Suprapubic skin (tissue), 4 donors: ENCODE measurements at regions not wholly inside any gene's neighbourhood (a gene's known extent, or its start where the extent isn't known, plus 50 kb on each side); places are given as distances from the start of the nearest gene placed in this dataset.

Experiments used
- DNase-seq, 2 donors: peaks; one replicate each; pipeline ENCODE4 v3.0.0-alpha.2; 2019; ENCODE audit warnings: low spot score in 2 of 2
- H3K27ac ChIP-seq: fragments of 200-600 bp; sonication (generic); one replicate; pipeline ENCODE4 v1.5.1; 2019
- H3K27me3 ChIP-seq: fragments of 200-600 bp; sonication (generic); one replicate; pipeline ENCODE4 v1.5.1; 2019
- H3K36me3 ChIP-seq: fragments of 200-600 bp; sonication (generic); one replicate; pipeline ENCODE4 v1.5.1; 2019
- H3K4me1 ChIP-seq: fragments of 200-600 bp; sonication (generic); one replicate; pipeline ENCODE4 v1.5.1; 2019
- H3K4me3 ChIP-seq: fragments of 200-600 bp; sonication (generic); one replicate; pipeline ENCODE4 v1.5.1; 2019; ENCODE audit warnings: mild to moderate bottlenecking
- H3K9me3 ChIP-seq: fragments of 200-600 bp; sonication (generic); one replicate; pipeline ENCODE4 v1.5.1; 2019
- CTCF ChIP-seq, 2 donors: fragments of 200-600 bp in 1 of 2; fragments of 450-650 bp in 1 of 2; sonication (generic) in 1 of 2; IDR thresholded peaks; one replicate each; pipeline ENCODE4 v1.5.1; 2016 to 2019; ENCODE audit warnings: antibody characterized with exemption in 2 of 2, mild to moderate bottlenecking in 1 of 2, moderate library complexity in 1 of 2
- EP300 ChIP-seq: sonication (generic); formaldehyde crosslinking; IDR thresholded peaks from one replicate; pipeline ENCODE4 v1.6.1; 2017; ENCODE audit warnings: antibody characterized with exemption
- POLR2A ChIP-seq, 2 donors: fragments of 450-650 bp; IDR thresholded peaks; one replicate each; pipeline ENCODE4 v1.6.1; 2017; ENCODE audit warnings: antibody characterized with exemption in 2 of 2, mild to moderate bottlenecking in 2 of 2, moderate library complexity in 2 of 2
- POLR2AphosphoS5 ChIP-seq, 3 donors: sonication (generic); formaldehyde crosslinking; IDR thresholded peaks; one replicate each; pipeline ENCODE4 v1.6.1; 2017; ENCODE audit warnings: antibody characterized with exemption in 3 of 3
- WGBS: methylation state at CpG from one replicate; pipeline ENCODE4 v1.1.5; 2018; 5-methylcytosine and 5-hydroxymethylcytosine counted together

- H3K4me1 ChIP-seq, result no peaks in the 10 kb centered on the region
- H3K4me3 ChIP-seq, result no peak overlapping the region
- H3K36me3 ChIP-seq, result no peaks in the 10 kb centered on the region
- 56% methylated on average over 2 of the region's 2 CpGs for WGBS
- no peak for DNase-seq
- H3K27ac ChIP-seq, result no peak overlapping the region
- H3K27me3 ChIP-seq, result no peaks in the 10 kb centered on the region
- TF ChIP-seq EP300 (no peak), CTCF (IDR thresholded peaks at IDR 0.05) (no peak), POLR2AphosphoS5 (IDR thresholded peaks at IDR 0.05) (no peak), POLR2A (IDR thresholded peaks at IDR 0.05) (no peak)
- H3K9me3 ChIP-seq, result no peaks in the 10 kb centered on the region
Observed at GRCh38 chr13:74986609-74987008, 495.4 kb downstream of the TBC1D4 start.

- Histone ChIP-seq H3K4me3 (no peak overlapping the region), H3K36me3 (no peaks in the 10 kb centered on the region), H3K9me3 (no peaks in the 10 kb centered on the region), H3K27me3 (no peaks in the 10 kb centered on the region), H3K4me1 (no peaks in the 10 kb centered on the region), H3K27ac (no peak overlapping the region)
- no peak for DNase-seq
- 55% methylated on average over 2 of the region's 2 CpGs for WGBS
- no peak for TF ChIP-seq POLR2A (IDR thresholded peaks at IDR 0.05)
- TF ChIP-seq CTCF (IDR thresholded peaks at IDR 0.05), result no peak
Observed at GRCh38 chr13:74979703-74980102, 502.3 kb downstream of the TBC1D4 start.

DNA sequence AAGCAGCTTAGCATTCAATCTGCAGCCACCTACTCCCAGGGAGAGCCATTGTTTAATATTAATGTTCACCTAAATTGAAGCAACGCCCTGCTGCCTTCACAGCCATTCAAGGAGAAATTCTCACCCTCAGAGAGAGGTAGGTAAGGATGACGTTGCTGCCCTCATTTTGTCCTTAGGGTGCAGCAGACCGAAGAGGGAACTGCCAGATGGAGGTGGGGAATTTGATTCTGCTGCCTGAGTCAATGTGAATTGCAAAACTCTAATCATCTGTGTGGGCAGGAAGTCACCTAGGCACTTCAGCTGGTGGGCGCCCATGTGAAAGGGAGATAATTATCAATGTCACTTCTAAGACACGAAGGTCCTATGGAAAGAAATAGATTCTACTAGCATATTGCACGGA lies 503.4 kb downstream of the TBC1D4 start:
- H3K27me3 ChIP-seq, result no peaks in the 10 kb centered on the region
- H3K4me1 ChIP-seq, result no peaks in the 10 kb centered on the region
- no peaks in the 10 kb centered on the region for H3K9me3 ChIP-seq
- no peak overlapping the region for H3K4me3 ChIP-seq
- no peaks in the 10 kb centered on the region for H3K36me3 ChIP-seq
- no peak for TF ChIP-seq EP300
- TF ChIP-seq POLR2A (IDR thresholded peaks at IDR 0.05), result no peak
- no peak for TF ChIP-seq POLR2AphosphoS5 (IDR thresholded peaks at IDR 0.05)
- no peak for TF ChIP-seq CTCF (IDR thresholded peaks at IDR 0.05)
- 71% methylated on average over 6 of the region's 6 CpGs for WGBS
- no peak overlapping the region for H3K27ac ChIP-seq
- DNase-seq, result no peak

DNA sequence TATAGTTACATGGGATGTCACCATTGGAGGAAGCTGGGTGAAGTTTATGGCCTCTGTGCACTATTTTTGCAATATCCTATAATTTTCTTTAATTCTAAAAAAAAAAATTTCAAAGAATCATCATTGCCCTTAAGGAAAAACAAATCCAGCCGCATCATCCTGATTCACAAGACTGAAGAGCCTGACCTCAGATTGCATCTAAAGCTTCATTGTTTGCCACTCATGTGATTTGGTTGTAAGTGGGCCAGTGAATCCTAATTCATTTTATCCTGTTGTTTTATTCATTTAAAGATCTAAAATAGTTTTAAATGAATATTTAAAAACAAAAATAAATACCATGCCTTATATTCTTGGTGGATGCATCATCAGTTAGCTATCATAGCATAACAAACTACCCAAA lies 504.5 kb downstream of the TBC1D4 start:
- H3K4me3 ChIP-seq, result no peak overlapping the region
- no peaks in the 10 kb centered on the region for H3K4me1 ChIP-seq
- TF ChIP-seq CTCF (IDR thresholded peaks at IDR 0.05) (no peak), EP300 (no peak), POLR2AphosphoS5 (IDR thresholded peaks at IDR 0.05) (no peak), POLR2A (IDR thresholded peaks at IDR 0.05) (no peak)
- WGBS, result 85% methylated on average over 1 of the region's 1 CpG
- H3K27me3 ChIP-seq, result no peaks in the 10 kb centered on the region
- H3K36me3 ChIP-seq, result no peaks in the 10 kb centered on the region
- no peak for DNase-seq
- H3K9me3 ChIP-seq, result no peaks in the 10 kb centered on the region
- no peak overlapping the region for H3K27ac ChIP-seq

GRCh38 chr13:74975111-74975510 lies 506.9 kb downstream of the TBC1D4 start:
- Histone ChIP-seq H3K27ac (no peak overlapping the region), H3K9me3 (no peaks in the 10 kb centered on the region), H3K4me3 (no peak overlapping the region), H3K4me1 (no peaks in the 10 kb centered on the region), H3K36me3 (no peaks in the 10 kb centered on the region), H3K27me3 (no peaks in the 10 kb centered on the region)
- 62% methylated on average over 2 of the region's 2 CpGs for WGBS
- no peak for DNase-seq
- no peak for TF ChIP-seq CTCF (IDR thresholded peaks at IDR 0.05)
